K562 (cell line): ENCODE measurements at regions not wholly inside any gene's neighbourhood (a gene's known extent, or its start where the extent isn't known, plus 50 kb on each side); places are given as distances from the start of the nearest gene placed in this dataset.

Source experiments
- BRD4 ChIP-seq: fragments of 200-600 bp; sonication (generic); IDR thresholded peaks from 2 replicates; pipeline ENCODE4 v1.6.1; 2017; ENCODE audit warnings: inconsistent platforms
- CBFA2T2 ChIP-seq: fragments of 450-650 bp; conservative IDR thresholded peaks from 2 replicates; pipeline ENCODE4 v1.6.1; 2017; ENCODE audit warnings: mild to moderate bottlenecking
- COPS2 ChIP-seq: fragments of 450-650 bp; conservative IDR thresholded peaks from 2 replicates; pipeline ENCODE4 v1.6.1; 2016; ENCODE audit warnings: mild to moderate bottlenecking, moderate library complexity
- CSDE1 ChIP-seq, 2 experiments: fragments of 450-650 bp; IDR thresholded peaks; 2 replicates each; pipeline ENCODE4 v1.6.1; 2016; ENCODE audit warnings: mild to moderate bottlenecking in 1 of 2
- ELF2 ChIP-seq: fragments of 250-450 bp; sonication (Bioruptor Pico); IDR thresholded peaks from 2 replicates; pipeline ENCODE4 v1.5.0; 2021; ENCODE audit warnings: mild to moderate bottlenecking
- JUND ChIP-seq, 2 experiments: IDR thresholded peaks; 2 replicates in 1 of 2; 3 replicates in 1 of 2; pipeline ENCODE4 v1.6.1; 2011; ENCODE audit warnings: borderline replicate concordance in 2 of 2, low read depth in 2 of 2, low read length in 2 of 2, improper control_type of control experiment in 1 of 2, missing biosample characterization in 1 of 2, missing genetic modification characterization in 1 of 2, missing genetic modification reagents in 1 of 2
- NEUROD1 ChIP-seq: fragments of 150-350 bp; IDR thresholded peaks from 2 replicates; pipeline ENCODE4 v1.6.1; 2014; ENCODE audit warnings: borderline replicate concordance, low read length, low read depth; ENCODE audit not compliant: partially characterized antibody
- NR1H2 ChIP-seq: sonication (generic); formaldehyde crosslinking; IDR thresholded peaks from 2 replicates; pipeline ENCODE4 v1.4.0; 2020; ENCODE audit warnings: mild to moderate bottlenecking, missing genetic modification reagents
- POLR3A ChIP-seq: IDR thresholded peaks from 2 replicates; pipeline ENCODE4 v1.6.1; 2011; ENCODE audit warnings: borderline replicate concordance, mild to moderate bottlenecking, moderate library complexity; ENCODE audit not compliant: insufficient read length, insufficient read depth; ENCODE audit errors: extremely low read depth
- RAD21 ChIP-seq, 2 experiments: fragments of 250-450 bp in 1 of 2; fragments of 450-650 bp in 1 of 2; sonication (Bioruptor Pico) in 1 of 2; formaldehyde crosslinking in 1 of 2; IDR thresholded peaks in 1 of 2; conservative IDR thresholded peaks in 1 of 2; 2 replicates each; pipeline versions ENCODE4 v1.4.0 to v1.8.0; 2020 to 2022; ENCODE audit warnings: mild to moderate bottlenecking in 2 of 2, moderate library complexity in 1 of 2
- TARDBP ChIP-seq: fragments of 450-650 bp; IDR thresholded peaks from 2 replicates; pipeline ENCODE4 v1.6.1; 2016
- ZFP36 ChIP-seq: fragments of 150-350 bp; IDR thresholded peaks from 2 replicates; pipeline ENCODE4 v1.6.1; 2018; ENCODE audit warnings: low read length, low read depth; ENCODE audit not compliant: partially characterized antibody
- ZNF384 ChIP-seq: IDR thresholded peaks from 2 replicates; pipeline ENCODE4 v1.6.1; 2012; ENCODE audit warnings: low read depth, low read length, improper control_type of control experiment
- TF ChIP-seq, protein P1 (sequence below): fragments of 250-450 bp; sonication (Bioruptor Pico); IDR thresholded peaks from 2 replicates; pipeline ENCODE4 v1.5.0; 2021; ENCODE audit warnings: mild to moderate bottlenecking, borderline replicate concordance
- TF ChIP-seq, protein P2 (sequence below): fragments of 200-800 bp; sonication (Bioruptor generic); IDR thresholded peaks from 2 replicates; pipeline ENCODE4 v1.6.1; 2017; ENCODE audit warnings: missing genetic modification characterization, missing compliant biosample characterization
- TF ChIP-seq, protein P3 (sequence below): IDR thresholded peaks from 3 replicates; pipeline ENCODE4 v1.6.1; 2011; ENCODE audit warnings: borderline replicate concordance, mild to moderate bottlenecking; ENCODE audit not compliant: insufficient read length, insufficient read depth
- TF ChIP-seq, protein P4 (sequence below): sonication (generic); formaldehyde crosslinking; IDR thresholded peaks from 2 replicates; pipeline ENCODE4 v1.8.0; 2022; ENCODE audit warnings: mild to moderate bottlenecking, missing genetic modification reagents, borderline replicate concordance

DNA sequence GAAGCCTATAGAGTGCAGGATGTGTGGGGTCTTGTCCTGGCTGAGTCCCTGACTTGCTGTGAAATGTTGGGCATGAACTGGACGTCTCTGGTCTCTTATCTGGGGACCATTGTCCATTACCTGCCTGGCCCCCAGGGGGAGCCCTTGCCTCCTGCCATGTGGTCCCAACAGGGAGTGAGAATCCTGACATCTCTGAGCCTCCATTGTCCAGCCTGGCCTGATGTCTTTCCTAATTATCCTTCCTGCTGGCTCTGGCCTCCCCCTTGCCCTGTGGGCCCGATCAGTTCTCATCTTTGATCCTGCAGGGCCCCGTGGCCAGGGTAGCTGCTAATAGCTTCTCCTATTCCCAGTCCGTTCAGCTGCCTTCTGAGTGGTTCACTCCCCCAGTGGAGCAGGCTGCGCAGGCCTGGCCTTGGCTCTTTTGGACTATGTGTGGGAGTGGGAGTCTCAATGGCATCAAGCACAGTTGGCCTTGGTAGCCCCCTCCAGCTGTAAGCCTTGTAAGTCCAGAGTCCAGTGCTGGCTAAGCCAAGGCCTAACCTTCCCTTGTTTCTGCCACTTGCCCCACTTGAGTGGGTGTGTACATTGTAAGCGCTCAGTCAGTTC is 77.9 kb upstream of the RALY start (continued):
- TF ChIP-seq COPS2 (no peak), NR1H2 (CRISPR knock-in tag) (no peak), ZNF384 (no peak), NEUROD1 (no peak), BRD4 (no peak), POLR3A (no peak), ELF2 (CRISPR knock-in tag) (no peak), RAD21 (CRISPR knock-in tag; conservative IDR thresholded peaks at IDR 0.05 in 1 of 2, IDR thresholded peaks at IDR 0.05 in 1 of 2) (peak; percentile 27 to 69), JUND (IDR thresholded peaks at IDR 0.05; ENCODE audit: borderline replicate concordance, low read depth, low read length) (no peak), JUND (tag; IDR thresholded peaks at IDR 0.05; ENCODE audit: borderline replicate concordance, low read depth, low read length) (no peak), CSDE1 (IDR thresholded peaks at IDR 0.05) (no peak), CBFA2T2 (no peak), ZFP36 (peak; percentile 95), TARDBP (no peak)
- TF ChIP-seq, protein P1, sequence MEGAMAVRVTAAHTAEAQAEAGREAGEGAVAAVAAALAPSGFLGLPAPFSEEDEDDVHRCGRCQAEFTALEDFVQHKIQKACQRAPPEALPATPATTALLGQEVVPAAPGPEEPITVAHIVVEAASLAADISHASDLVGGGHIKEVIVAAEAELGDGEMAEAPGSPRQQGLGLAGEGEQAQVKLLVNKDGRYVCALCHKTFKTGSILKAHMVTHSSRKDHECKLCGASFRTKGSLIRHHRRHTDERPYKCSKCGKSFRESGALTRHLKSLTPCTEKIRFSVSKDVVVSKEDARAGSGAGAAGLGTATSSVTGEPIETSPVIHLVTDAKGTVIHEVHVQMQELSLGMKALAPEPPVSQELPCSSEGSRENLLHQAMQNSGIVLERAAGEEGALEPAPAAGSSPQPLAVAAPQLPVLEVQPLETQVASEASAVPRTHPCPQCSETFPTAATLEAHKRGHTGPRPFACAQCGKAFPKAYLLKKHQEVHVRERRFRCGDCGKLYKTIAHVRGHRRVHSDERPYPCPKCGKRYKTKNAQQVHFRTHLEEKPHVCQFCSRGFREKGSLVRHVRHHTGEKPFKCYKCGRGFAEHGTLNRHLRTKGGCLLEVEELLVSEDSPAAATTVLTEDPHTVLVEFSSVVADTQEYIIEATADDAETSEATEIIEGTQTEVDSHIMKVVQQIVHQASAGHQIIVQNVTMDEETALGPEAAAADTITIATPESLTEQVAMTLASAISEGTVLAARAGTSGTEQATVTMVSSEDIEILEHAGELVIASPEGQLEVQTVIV (CRISPR knock-in tag) = no peak
- TF ChIP-seq, protein P2, sequence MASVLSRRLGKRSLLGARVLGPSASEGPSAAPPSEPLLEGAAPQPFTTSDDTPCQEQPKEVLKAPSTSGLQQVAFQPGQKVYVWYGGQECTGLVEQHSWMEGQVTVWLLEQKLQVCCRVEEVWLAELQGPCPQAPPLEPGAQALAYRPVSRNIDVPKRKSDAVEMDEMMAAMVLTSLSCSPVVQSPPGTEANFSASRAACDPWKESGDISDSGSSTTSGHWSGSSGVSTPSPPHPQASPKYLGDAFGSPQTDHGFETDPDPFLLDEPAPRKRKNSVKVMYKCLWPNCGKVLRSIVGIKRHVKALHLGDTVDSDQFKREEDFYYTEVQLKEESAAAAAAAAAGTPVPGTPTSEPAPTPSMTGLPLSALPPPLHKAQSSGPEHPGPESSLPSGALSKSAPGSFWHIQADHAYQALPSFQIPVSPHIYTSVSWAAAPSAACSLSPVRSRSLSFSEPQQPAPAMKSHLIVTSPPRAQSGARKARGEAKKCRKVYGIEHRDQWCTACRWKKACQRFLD (CRISPR knock-in tag) = no peak
- TF ChIP-seq, protein P3, sequence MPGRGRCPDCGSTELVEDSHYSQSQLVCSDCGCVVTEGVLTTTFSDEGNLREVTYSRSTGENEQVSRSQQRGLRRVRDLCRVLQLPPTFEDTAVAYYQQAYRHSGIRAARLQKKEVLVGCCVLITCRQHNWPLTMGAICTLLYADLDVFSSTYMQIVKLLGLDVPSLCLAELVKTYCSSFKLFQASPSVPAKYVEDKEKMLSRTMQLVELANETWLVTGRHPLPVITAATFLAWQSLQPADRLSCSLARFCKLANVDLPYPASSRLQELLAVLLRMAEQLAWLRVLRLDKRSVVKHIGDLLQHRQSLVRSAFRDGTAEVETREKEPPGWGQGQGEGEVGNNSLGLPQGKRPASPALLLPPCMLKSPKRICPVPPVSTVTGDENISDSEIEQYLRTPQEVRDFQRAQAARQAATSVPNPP = no peak
- TF ChIP-seq, protein P4, sequence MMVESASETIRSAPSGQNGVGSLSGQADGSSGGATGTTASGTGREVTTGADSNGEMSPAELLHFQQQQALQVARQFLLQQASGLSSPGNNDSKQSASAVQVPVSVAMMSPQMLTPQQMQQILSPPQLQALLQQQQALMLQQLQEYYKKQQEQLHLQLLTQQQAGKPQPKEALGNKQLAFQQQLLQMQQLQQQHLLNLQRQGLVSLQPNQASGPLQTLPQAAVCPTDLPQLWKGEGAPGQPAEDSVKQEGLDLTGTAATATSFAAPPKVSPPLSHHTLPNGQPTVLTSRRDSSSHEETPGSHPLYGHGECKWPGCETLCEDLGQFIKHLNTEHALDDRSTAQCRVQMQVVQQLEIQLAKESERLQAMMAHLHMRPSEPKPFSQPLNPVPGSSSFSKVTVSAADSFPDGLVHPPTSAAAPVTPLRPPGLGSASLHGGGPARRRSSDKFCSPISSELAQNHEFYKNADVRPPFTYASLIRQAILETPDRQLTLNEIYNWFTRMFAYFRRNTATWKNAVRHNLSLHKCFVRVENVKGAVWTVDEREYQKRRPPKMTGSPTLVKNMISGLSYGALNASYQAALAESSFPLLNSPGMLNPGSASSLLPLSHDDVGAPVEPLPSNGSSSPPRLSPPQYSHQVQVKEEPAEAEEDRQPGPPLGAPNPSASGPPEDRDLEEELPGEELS = no peak
